Left lung (tissue), 4 donors: ENCODE measurements at regions not wholly inside any gene's neighbourhood (a gene's known extent, or its start where the extent isn't known, plus 50 kb on each side); places are given as distances from the start of the nearest gene placed in this dataset.
"Not testable (repeated sequence)": the region's sequence is repeated elsewhere in the genome, so short reads cannot be mapped to it uniquely, and the experiment has no call there.

Source experiments
- ATAC-seq: fragments of 200-7000 bp; cut with Tn5 transposase; one replicate; pipeline ENCODE4 v1.9.1; 2020; ENCODE audit warnings: moderate library complexity
- DNase-seq, 4 donors: peaks; one replicate each; pipeline ENCODE4 v3.0.0-alpha.2; 2013 to 2020
- H3K27ac ChIP-seq, 2 donors: fragments of 200-600 bp; sonication (generic) in 1 of 2; one replicate each; pipeline versions ENCODE4 v1.5.0 to v1.8.0; 2020 to 2021
- H3K27me3 ChIP-seq, 2 donors: fragments of 200-600 bp; sonication (generic) in 1 of 2; one replicate each; pipeline versions ENCODE4 v1.5.0 to v1.8.0; 2020 to 2021
- H3K36me3 ChIP-seq, 2 donors: fragments of 200-600 bp; sonication (generic) in 1 of 2; one replicate each; pipeline versions ENCODE4 v1.5.0 to v1.8.0; 2020 to 2021
- H3K4me1 ChIP-seq, 2 donors: fragments of 200-600 bp; one replicate each; pipeline ENCODE4 v1.8.0; 2021
- H3K4me3 ChIP-seq, 2 donors: fragments of 200-600 bp; sonication (generic) in 1 of 2; one replicate each; pipeline versions ENCODE4 v1.5.0 to v1.8.0; 2020 to 2021; ENCODE audit warnings: mild to moderate bottlenecking in 1 of 2
- H3K9me3 ChIP-seq, 2 donors: fragments of 200-600 bp; sonication (generic) in 1 of 2; one replicate each; pipeline versions ENCODE4 v1.5.0 to v1.8.0; 2020 to 2021
- CTCF ChIP-seq, 2 donors: fragments of 200-600 bp; sonication (generic) in 1 of 2; IDR thresholded peaks; one replicate each; pipeline versions ENCODE4 v1.5.0 to v1.8.0; 2021; ENCODE audit warnings: antibody characterized with exemption in 2 of 2
- intact Hi-C, 2 donors: fragments of 100-400 bp; cut with DNase I; formaldehyde crosslinking; loops; one replicate each; pipeline versions ENCODE4 v1.11.2 to v1.14.2; 2022
- donor health status: DM: no; HTN: yes; CAD: no.
- donor health status: DM: no; HTN: no; CAD: no.

GRCh38 chr20:22826306-22827230 is 208.5 kb upstream of the SSTR4 start:
- intact Hi-C loops, result no loop called here
- no peaks in the 10 kb centered on the region for H3K27me3 ChIP-seq
- H3K4me1 ChIP-seq, result no peaks in the 10 kb centered on the region
- ATAC-seq (no peak), DNase-seq (no peak)
- no peak overlapping the region for H3K27ac ChIP-seq
- H3K36me3 ChIP-seq, result no peaks in the 10 kb centered on the region
- no peak overlapping the region for H3K4me3 ChIP-seq
- no peak for TF ChIP-seq CTCF (IDR thresholded peaks at IDR 0.05)
- H3K9me3 ChIP-seq, result no peaks in the 10 kb centered on the region

GRCh38 chr20:22827916-22828315 is 207.2 kb upstream of the SSTR4 start:
- ATAC-seq (no peak), DNase-seq (no peak)
- no peak overlapping the region for H3K4me3 ChIP-seq
- no peak for TF ChIP-seq CTCF (IDR thresholded peaks at IDR 0.05)
- H3K27me3 ChIP-seq, result no peaks in the 10 kb centered on the region
- H3K36me3 ChIP-seq, result no peaks in the 10 kb centered on the region
- no peaks in the 10 kb centered on the region for H3K4me1 ChIP-seq
- intact Hi-C loops, result no loop called here
- no peak overlapping the region for H3K27ac ChIP-seq
- no peaks in the 10 kb centered on the region for H3K9me3 ChIP-seq

GRCh38 chr20:22829356-22829755 is 205.8 kb upstream of the SSTR4 start:
- no peak overlapping the region for H3K27ac ChIP-seq
- TF ChIP-seq CTCF (IDR thresholded peaks at IDR 0.05), result no peak
- DNase-seq, result no peak
- ATAC-seq, result no peak
- no peak overlapping the region for H3K4me3 ChIP-seq
- no peaks in the 10 kb centered on the region for H3K9me3 ChIP-seq
- no peaks in the 10 kb centered on the region for H3K36me3 ChIP-seq
- H3K27me3 ChIP-seq, result no peaks in the 10 kb centered on the region
- intact Hi-C loops, result no loop called here
- no peaks in the 10 kb centered on the region for H3K4me1 ChIP-seq

- H3K4me1 ChIP-seq, result no peaks in the 10 kb centered on the region
- ATAC-seq, result no peak
- no peaks in the 10 kb centered on the region for H3K9me3 ChIP-seq
- no peaks in the 10 kb centered on the region for H3K27me3 ChIP-seq
- no peak for DNase-seq
- intact Hi-C loops, result no loop called here
- TF ChIP-seq CTCF (IDR thresholded peaks at IDR 0.05), result no peak
- H3K4me3 ChIP-seq, result no peak overlapping the region
- H3K36me3 ChIP-seq, result no peaks in the 10 kb centered on the region
- H3K27ac ChIP-seq, result no peak overlapping the region
These were observed 205.0 kb upstream of the SSTR4 start for GRCh38 chr20:22830138-22830537.

GRCh38 chr20:22830715-22831114 is 204.4 kb upstream of the SSTR4 start:
- DNase-seq, H3K4me3 ChIP-seq, intact Hi-C loops, ATAC-seq, H3K9me3 ChIP-seq, H3K36me3 ChIP-seq, H3K27ac ChIP-seq, H3K4me1 ChIP-seq, H3K27me3 ChIP-seq: not testable (repeated sequence)

GRCh38 chr20:22833851-22834250 is 201.3 kb upstream of the SSTR4 start:
- intact Hi-C loops, result no loop called here
- no peak overlapping the region for H3K27ac ChIP-seq
- no peak overlapping the region for H3K4me3 ChIP-seq
- no peak for ATAC-seq
- H3K9me3 ChIP-seq, result no peaks in the 10 kb centered on the region
- no peaks in the 10 kb centered on the region for H3K36me3 ChIP-seq
- no peaks in the 10 kb centered on the region for H3K27me3 ChIP-seq
- no peaks in the 10 kb centered on the region for H3K4me1 ChIP-seq
- no peak for DNase-seq
- TF ChIP-seq CTCF (IDR thresholded peaks at IDR 0.05), result no peak
